HT-29 (cell line): ENCODE measurements at regions not wholly inside any gene's neighbourhood (a gene's known extent, or its start where the extent isn't known, plus 50 kb on each side); places are given as distances from the start of the nearest gene placed in this dataset.
"Not testable (repeated sequence)": the region's sequence is repeated elsewhere in the genome, so short reads cannot be mapped to it uniquely, and the experiment has no call there.

Experiments used
- DNase-seq: peaks from one replicate; pipeline ENCODE4 v3.0.0-alpha.2; 2015; ENCODE audit warnings: low spot score

- DNase-seq: not testable (repeated sequence)
Measured at GRCh38 chr11:49326651-49327050, 118.2 kb upstream of the FOLH1 start.

- DNase-seq: no peak
Measured at GRCh38 chr11:49316180-49316579, 107.8 kb upstream of the FOLH1 start.

GRCh38 chr11:49303080-49303479 is 94.7 kb upstream of the FOLH1 start:
- no peak for DNase-seq

DNA sequence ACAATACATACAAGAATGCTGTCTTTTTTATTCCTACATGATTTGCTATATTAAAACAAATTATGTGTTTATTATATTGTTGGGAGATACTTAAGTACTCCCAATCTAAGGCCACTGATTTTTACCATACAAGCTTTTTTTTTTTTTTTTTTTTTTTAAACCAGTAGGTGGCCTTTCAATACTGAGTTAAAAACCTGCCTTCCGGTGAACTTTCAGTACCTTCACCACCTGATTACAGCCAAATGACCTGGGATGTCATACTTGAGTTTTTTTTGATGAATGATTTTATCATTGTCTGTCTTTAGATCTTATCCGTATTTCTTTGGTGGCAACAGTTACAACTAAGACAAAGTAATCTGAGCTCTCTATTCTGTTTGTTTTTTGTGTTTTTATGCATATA is 94.0 kb upstream of the FOLH1 start:
- peak; percentile 3 for DNase-seq

GRCh38 chr11:49298017-49298416 is 89.6 kb upstream of the FOLH1 start:
- DNase-seq: not testable (repeated sequence)

DNA sequence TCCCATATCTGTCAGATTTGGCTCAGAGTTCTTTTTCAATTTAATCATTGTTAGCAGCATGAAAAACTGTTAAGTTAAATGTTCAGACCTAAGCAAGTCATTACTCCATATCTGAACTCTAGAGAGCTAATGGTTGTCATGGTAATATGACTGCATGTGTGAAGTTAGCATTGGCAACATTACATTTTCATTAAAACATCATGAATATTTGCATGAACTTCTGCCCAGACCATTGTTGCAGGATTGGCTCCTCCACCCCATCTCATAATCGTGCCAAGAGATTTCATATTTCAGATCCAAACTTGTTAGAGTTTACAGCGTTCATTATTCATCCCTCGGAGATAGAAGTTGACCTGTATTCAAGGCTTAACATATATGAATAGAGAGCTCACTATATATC is 75.5 kb upstream of the FOLH1 start:
- not testable (repeated sequence) for DNase-seq

DNA sequence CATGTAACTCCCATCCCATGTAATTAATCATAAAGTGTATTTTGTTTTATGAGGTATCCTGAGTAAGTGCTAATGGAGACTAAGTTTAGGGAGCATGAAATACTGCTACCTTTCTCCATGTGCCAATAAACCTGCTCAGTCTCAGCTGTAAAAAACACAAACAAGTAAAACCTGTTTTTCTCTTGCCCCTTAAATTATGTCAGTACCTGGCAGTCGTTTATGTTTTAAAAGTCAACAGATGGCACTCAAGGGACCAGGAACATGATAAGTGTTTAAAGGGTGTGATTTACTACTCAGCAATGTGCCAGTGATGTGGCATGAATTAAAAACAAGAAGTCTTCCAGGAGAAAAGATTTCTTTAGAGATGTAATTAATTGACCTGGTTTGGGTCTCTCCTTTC is 74.9 kb upstream of the FOLH1 start:
- peak; percentile 45 for DNase-seq

GRCh38 chr11:49282125-49282524 is 73.7 kb upstream of the FOLH1 start:
- DNase-seq: not testable (repeated sequence)

DNA sequence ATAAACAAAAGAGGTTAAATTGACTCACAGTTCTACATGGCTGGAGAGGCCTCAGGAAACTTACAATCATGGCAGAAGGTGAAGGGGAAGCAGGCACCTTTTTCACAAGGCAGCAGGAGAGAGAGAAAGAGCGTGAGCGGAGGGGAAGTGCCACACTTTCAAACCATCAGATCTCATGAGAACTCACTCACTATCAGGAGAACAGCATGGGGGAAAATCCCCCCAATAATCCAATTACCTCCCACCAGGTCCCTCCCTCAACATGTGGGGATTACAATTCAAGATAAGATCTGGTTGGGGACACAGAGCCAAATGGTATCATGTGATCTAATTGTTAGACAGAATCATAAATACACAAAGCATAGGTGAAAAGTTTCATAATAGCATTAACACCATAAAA is 69.5 kb upstream of the FOLH1 start:
- DNase-seq: not testable (repeated sequence)
